IPS-15b (cell line): ENCODE measurements at regions not wholly inside any gene's neighbourhood (a gene's known extent, or its start where the extent isn't known, plus 50 kb on each side); places are given as distances from the start of the nearest gene placed in this dataset.

ENCODE experiments used
- H3K27me3 ChIP-seq: one replicate; pipeline ENCODE4 v1.6.1; 2013; ENCODE audit warnings: low read length; ENCODE audit not compliant: control insufficient read depth, insufficient read depth
- H3K36me3 ChIP-seq: one replicate; pipeline ENCODE4 v1.6.1; 2013; ENCODE audit warnings: low read length; ENCODE audit not compliant: control insufficient read depth, insufficient read depth
- H3K4me1 ChIP-seq: one replicate; pipeline ENCODE4 v1.6.1; 2013; ENCODE audit warnings: mild to moderate bottlenecking, low read length; ENCODE audit not compliant: control insufficient read depth, insufficient read depth
- H3K4me3 ChIP-seq: one replicate; pipeline ENCODE4 v1.5.1; 2013; ENCODE audit warnings: low read depth, low read length
- H3K9ac ChIP-seq: one replicate; pipeline ENCODE4 v1.6.1; 2013; ENCODE audit warnings: low read depth, mild to moderate bottlenecking, low read length
- H3K9me3 ChIP-seq: one replicate; pipeline ENCODE4 v1.6.1; 2013; ENCODE audit warnings: mild to moderate bottlenecking, low read length; ENCODE audit not compliant: control insufficient read depth, insufficient read depth

GRCh38 chr1:222987674-222988076, 155.4 kb downstream of the TLR5 start:
- Histone ChIP-seq H3K9me3 (no peaks in the 10 kb centered on the region), H3K27me3 (no peaks in the 10 kb centered on the region), H3K4me3 (no peak overlapping the region), H3K36me3 (no peaks in the 10 kb centered on the region), H3K9ac (no peak overlapping the region), H3K4me1 (no peaks in the 10 kb centered on the region)

DNA sequence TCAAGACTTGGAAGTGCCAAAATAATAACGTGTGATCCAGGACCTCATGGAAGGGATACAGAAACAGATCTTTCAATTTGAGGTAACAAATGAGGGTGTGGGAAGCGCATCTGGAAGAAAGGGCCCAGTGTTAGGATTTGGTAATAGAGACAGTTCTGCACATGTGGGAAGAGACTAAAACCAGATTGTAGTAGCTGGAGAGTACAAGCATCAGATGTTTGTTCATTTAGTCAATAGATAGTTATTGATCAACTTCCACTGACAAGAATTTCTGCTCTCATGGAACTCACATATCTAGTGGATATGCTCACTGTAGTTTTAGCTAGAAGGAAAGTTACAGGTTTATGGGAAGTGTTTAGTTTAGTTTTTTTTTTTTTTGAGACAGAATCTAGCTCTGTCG, 153.6 kb downstream of the TLR5 start:
- H3K4me3 ChIP-seq = no peak overlapping the region
- H3K9me3 ChIP-seq = no peaks in the 10 kb centered on the region
- no peaks in the 10 kb centered on the region for H3K27me3 ChIP-seq
- no peaks in the 10 kb centered on the region for H3K36me3 ChIP-seq
- H3K4me1 ChIP-seq = no peaks in the 10 kb centered on the region
- H3K9ac ChIP-seq = no peak overlapping the region

DNA sequence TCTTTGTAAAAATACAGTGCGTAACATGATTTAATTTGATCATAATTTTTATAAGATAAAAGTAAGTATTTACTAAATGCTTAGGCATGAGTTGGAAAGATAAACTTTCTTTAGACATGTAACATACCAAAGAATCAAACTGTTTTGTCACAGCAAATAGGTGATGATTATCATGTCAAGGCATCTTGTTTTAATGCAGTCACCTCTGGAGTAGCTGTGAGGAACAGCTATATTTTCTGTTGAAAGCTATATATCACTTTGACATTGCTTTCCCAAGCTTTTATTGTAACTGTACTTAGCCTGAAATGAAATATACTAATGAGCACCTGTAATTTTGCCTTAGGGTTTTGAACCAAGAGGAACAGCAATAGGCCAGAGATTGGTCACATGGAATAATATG, 151.9 kb downstream of the TLR5 start:
- Histone ChIP-seq H3K27me3 (no peaks in the 10 kb centered on the region), H3K4me1 (peaks cover 4% of the 10 kb centered on the region), H3K36me3 (no peaks in the 10 kb centered on the region), H3K9me3 (no peaks in the 10 kb centered on the region), H3K9ac (no peak overlapping the region), H3K4me3 (no peak overlapping the region)

- Histone ChIP-seq H3K4me1 (peaks cover 4% of the 10 kb centered on the region), H3K36me3 (no peaks in the 10 kb centered on the region), H3K27me3 (no peaks in the 10 kb centered on the region), H3K4me3 (no peak overlapping the region), H3K9ac (no peak overlapping the region), H3K9me3 (no peaks in the 10 kb centered on the region)
Measured at GRCh38 chr1:222991908-222992307, 151.1 kb downstream of the TLR5 start.

- Histone ChIP-seq H3K4me3 (no peak overlapping the region), H3K9ac (no peak overlapping the region), H3K4me1 (peaks cover 8% of the 10 kb centered on the region), H3K36me3 (no peaks in the 10 kb centered on the region), H3K9me3 (no peaks in the 10 kb centered on the region), H3K27me3 (no peaks in the 10 kb centered on the region)
Measured at GRCh38 chr1:222994511-222995235, 148.4 kb downstream of the TLR5 start.

DNA sequence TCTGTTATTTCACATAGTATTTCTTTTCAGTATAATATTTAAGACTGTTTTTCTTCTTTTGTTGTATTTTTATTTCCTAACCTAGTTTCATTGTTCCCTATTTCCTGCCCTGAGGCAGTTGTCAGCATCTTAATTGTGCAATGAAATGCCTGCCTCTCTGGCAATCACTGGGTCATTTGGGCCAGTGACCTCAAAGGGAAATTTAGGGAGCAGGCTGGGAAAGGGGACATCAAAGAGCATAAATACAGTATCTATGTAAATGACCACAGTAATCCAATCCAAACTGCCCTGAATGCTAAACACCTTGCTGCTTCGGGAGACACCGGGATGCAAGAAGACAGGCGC, 147.8 kb downstream of the TLR5 start:
- Histone ChIP-seq H3K27me3 (no peaks in the 10 kb centered on the region), H3K36me3 (no peaks in the 10 kb centered on the region), H3K4me1 (peaks cover 11% of the 10 kb centered on the region), H3K4me3 (no peak overlapping the region), H3K9me3 (no peaks in the 10 kb centered on the region), H3K9ac (no peak overlapping the region)

- Histone ChIP-seq H3K27me3 (no peaks in the 10 kb centered on the region), H3K4me1 (peaks cover 13% of the 10 kb centered on the region), H3K4me3 (no peak overlapping the region), H3K9me3 (no peaks in the 10 kb centered on the region), H3K9ac (no peak overlapping the region), H3K36me3 (no peaks in the 10 kb centered on the region)
Measured at GRCh38 chr1:222995620-222996309, 147.3 kb downstream of the TLR5 start.

DNA sequence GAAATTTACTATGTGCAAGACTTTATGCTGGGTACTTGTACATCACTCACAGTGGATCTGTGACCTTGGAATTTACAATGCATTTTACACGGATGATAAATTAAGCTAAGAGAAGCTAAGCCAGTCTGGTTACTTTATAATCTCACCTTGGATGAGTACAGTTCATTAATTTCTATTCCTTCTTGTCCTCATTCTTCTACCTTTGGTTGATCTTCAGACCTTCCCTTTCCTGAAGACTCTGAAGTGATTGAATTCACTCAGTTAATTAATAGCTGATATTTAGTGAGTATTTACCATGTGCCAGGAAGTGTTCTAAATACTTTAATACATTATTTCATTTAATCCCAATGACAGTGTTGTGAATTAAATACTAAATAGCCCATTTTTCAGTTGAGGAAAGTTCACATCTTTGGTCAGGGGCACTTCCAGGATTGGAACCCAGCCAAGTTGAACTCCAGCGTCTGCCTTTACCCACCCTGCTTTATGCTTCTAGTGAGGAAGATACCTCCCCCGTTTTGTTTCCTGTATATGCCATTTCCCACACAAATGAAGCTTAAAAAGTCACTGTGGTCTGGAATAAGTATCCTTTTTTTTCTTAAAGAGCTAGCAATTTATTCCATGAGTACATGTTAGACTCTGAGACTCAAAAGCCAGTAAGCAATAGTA, 146.6 kb downstream of the TLR5 start:
- H3K9me3 ChIP-seq = no peaks in the 10 kb centered on the region
- no peak overlapping the region for H3K9ac ChIP-seq
- peaks cover 16% of the 10 kb centered on the region for H3K4me1 ChIP-seq

DNA sequence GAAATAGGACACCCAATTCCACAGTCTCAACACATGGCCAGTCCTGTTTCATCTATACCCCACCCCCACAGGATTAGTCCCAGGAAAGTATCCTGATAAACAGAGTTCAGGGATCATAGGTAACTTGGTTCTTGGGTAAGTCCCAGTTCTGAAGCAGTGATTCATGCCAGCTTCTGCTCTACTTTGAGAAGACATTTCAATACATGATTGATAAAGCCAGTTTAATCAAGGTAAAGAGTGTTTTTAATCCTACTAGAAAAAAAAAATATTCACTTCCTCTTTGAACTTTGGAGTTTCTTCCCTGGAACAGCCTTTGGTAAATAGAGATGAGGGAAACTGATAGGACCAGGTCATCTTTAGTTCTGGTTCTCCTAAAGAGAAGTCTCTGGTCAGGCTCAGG, 142.4 kb downstream of the TLR5 start:
- H3K9me3 ChIP-seq = no peaks in the 10 kb centered on the region
- H3K27me3 ChIP-seq = no peaks in the 10 kb centered on the region
- no peak overlapping the region for H3K4me3 ChIP-seq
- peaks cover 2% of the 10 kb centered on the region for H3K36me3 ChIP-seq
- H3K4me1 ChIP-seq = peaks cover 16% of the 10 kb centered on the region
- H3K9ac ChIP-seq = no peak overlapping the region

More for the DNA sequence above, 146.6 kb downstream of the TLR5 start:
- Histone ChIP-seq H3K36me3 (no peaks in the 10 kb centered on the region), H3K27me3 (no peaks in the 10 kb centered on the region), H3K4me3 (no peak overlapping the region)

- no peak overlapping the region for H3K9ac ChIP-seq
- H3K4me1 ChIP-seq = peaks cover 16% of the 10 kb centered on the region
- no peaks in the 10 kb centered on the region for H3K9me3 ChIP-seq
- no peaks in the 10 kb centered on the region for H3K27me3 ChIP-seq
- H3K36me3 ChIP-seq = peaks cover 2% of the 10 kb centered on the region
- H3K4me3 ChIP-seq = no peak overlapping the region
Measured at GRCh38 chr1:223001653-223002634, 141.1 kb downstream of the TLR5 start.

DNA sequence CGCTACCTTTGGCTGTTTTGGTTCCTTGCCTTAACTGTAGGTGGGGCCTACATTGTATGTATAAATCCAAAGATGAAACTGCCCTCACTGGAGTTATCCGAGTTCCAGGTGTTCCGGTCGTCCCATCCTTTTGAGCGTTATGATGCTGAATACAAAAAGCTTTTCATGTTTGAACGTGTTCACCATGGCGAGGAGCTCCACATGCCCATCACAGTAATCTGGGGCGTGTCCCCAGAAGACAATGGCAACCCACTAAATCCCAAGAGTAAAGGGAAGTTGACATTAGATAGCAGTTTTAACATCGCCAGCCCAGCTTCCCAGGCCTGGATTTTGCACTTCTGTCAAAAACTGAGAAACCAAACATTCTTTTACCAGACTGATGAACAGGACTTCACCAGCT, 139.5 kb downstream of the TLR5 start:
- Histone ChIP-seq H3K27me3 (no peaks in the 10 kb centered on the region), H3K4me3 (no peak overlapping the region), H3K9me3 (no peaks in the 10 kb centered on the region), H3K36me3 (peaks cover 2% of the 10 kb centered on the region), H3K9ac (no peak overlapping the region), H3K4me1 (peaks cover 27% of the 10 kb centered on the region)
